ENCODE measurements at regions not wholly inside any gene's neighbourhood (a gene's known extent, or its start where the extent isn't known, plus 50 kb on each side); places are given as distances from the start of the nearest gene placed in this dataset.

- no peak for DNase-seq (ENCODE audit: low spot score)
Measured at GRCh38 chr3:182683858-182684257, 109.4 kb upstream of the ATP11B start.

- DNase-seq (ENCODE audit: low spot score) = no peak
Measured at GRCh38 chr3:182686033-182686886, 107.0 kb upstream of the ATP11B start.

- no peak for DNase-seq (ENCODE audit: low spot score)
Measured at GRCh38 chr3:182690172-182690571, 103.1 kb upstream of the ATP11B start.

GRCh38 chr3:182692021-182692420 is 101.3 kb upstream of the ATP11B start:
- no peak for DNase-seq (ENCODE audit: low spot score)

- DNase-seq (ENCODE audit: low spot score) = no peak
Measured at GRCh38 chr3:182692695-182693094, 100.6 kb upstream of the ATP11B start.

- DNase-seq (ENCODE audit: low spot score) = no peak
Measured at GRCh38 chr3:182693723-182694122, 99.6 kb upstream of the ATP11B start.

- no peak for DNase-seq (ENCODE audit: low spot score)
Measured at GRCh38 chr3:182696916-182697315, 96.4 kb upstream of the ATP11B start.

GRCh38 chr3:182697345-182697919 is 95.9 kb upstream of the ATP11B start:
- no peak for DNase-seq (ENCODE audit: low spot score)

- no peak for DNase-seq (ENCODE audit: low spot score)
Measured at GRCh38 chr3:182698078-182698477, 95.2 kb upstream of the ATP11B start.

- no peak for DNase-seq (ENCODE audit: low spot score)
Measured at GRCh38 chr3:182699550-182700170, 93.6 kb upstream of the ATP11B start.

- no peak for DNase-seq (ENCODE audit: low spot score)
Measured at GRCh38 chr3:182702216-182702615, 91.1 kb upstream of the ATP11B start.

GRCh38 chr3:182703233-182703632 is 90.1 kb upstream of the ATP11B start:
- no peak for DNase-seq (ENCODE audit: low spot score)

GRCh38 chr3:182704926-182705325 is 88.4 kb upstream of the ATP11B start:
- no peak for DNase-seq (ENCODE audit: low spot score)

- no peak for DNase-seq (ENCODE audit: low spot score)
Measured at GRCh38 chr3:182708810-182709209, 84.5 kb upstream of the ATP11B start.

GRCh38 chr3:182709306-182709705 is 84.0 kb upstream of the ATP11B start:
- no peak for DNase-seq (ENCODE audit: low spot score)

GRCh38 chr3:182710557-182711157 is 82.6 kb upstream of the ATP11B start:
- peak; percentile 38 for DNase-seq (ENCODE audit: low spot score)

GRCh38 chr3:182711261-182711683 is 82.0 kb upstream of the ATP11B start:
- DNase-seq (ENCODE audit: low spot score) = no peak

GRCh38 chr3:182711853-182712252 is 81.5 kb upstream of the ATP11B start:
- DNase-seq (ENCODE audit: low spot score) = no peak

GRCh38 chr3:182713111-182713510 is 80.2 kb upstream of the ATP11B start:
- no peak for DNase-seq (ENCODE audit: low spot score)

GRCh38 chr3:182713743-182714517 is 79.4 kb upstream of the ATP11B start:
- peak; percentile 56 for DNase-seq (ENCODE audit: low spot score)

- DNase-seq (ENCODE audit: low spot score) = no peak
Measured at GRCh38 chr3:182715006-182715405, 78.3 kb upstream of the ATP11B start.

GRCh38 chr3:182716114-182716688 is 77.1 kb upstream of the ATP11B start:
- DNase-seq (ENCODE audit: low spot score) = no peak
